ENCODE measurements at regions not wholly inside any gene's neighbourhood (a gene's known extent, or its start where the extent isn't known, plus 50 kb on each side); places are given as distances from the start of the nearest gene placed in this dataset.
"Not testable (repeated sequence)": the region's sequence is repeated elsewhere in the genome, so short reads cannot be mapped to it uniquely, and the experiment has no call there.

DNA sequence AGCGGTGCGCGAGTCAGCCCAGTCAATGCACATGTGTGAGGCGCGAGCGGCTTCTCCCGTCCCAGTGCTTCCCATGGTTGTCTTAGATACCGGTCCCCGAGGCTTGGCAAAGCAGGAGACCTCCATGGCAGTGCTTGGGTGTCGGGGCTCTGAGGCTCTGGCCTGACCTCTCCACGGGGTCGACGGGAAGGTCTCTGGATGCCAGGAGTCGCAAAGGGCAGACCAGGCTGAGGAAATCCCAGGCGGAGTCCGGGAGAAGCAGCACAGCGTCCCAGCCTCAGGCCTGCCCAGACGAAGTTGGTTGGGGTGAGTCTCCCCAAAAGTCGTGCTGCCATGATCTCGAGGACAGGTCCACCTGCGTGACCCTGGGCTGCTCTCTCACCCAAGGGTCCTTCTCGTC lies 3881.6 kb downstream of the SRGAP2C start:
- Histone ChIP-seq H3K14ac (ENCODE audit: insufficient read depth, low read length) (no peak overlapping the region), H2BK20ac (ENCODE audit: low read depth, low read length, poor library complexity, severe bottlenecking) (no peak overlapping the region), H3K23me2 (ENCODE audit: insufficient read length, low read depth, low read length, poor library complexity, severe bottlenecking) (no peaks in the 10 kb centered on the region), H4K5ac (ENCODE audit: insufficient read length, low read depth, low read length) (no peak overlapping the region), H3K18ac (ENCODE audit: insufficient read length, low read depth, low read length) (no peak overlapping the region), H3K56ac (ENCODE audit: insufficient read length, low read depth, low read length) (no peak overlapping the region), H3K27ac (ENCODE audit: insufficient read length, low read depth, low read length) (no peak overlapping the region), H2BK5ac (ENCODE audit: insufficient read length, low read length) (no peak overlapping the region), H3K9ac (ENCODE audit: extremely low read depth, insufficient read length, low read length) (no peak overlapping the region), H3K9me3 (ENCODE audit: control insufficient read depth, low read depth, low read length) (peaks cover 71% of the 10 kb centered on the region), H4K91ac (ENCODE audit: insufficient read length, low read depth, low read length) (no peak overlapping the region), H2BK15ac (ENCODE audit: low read depth, low read length) (no peak overlapping the region), H3K79me2 (ENCODE audit: insufficient read depth, low read length) (no peaks in the 10 kb centered on the region), H3K4ac (ENCODE audit: low read depth, low read length) (no peak overlapping the region), H2AFZ (ENCODE audit: low read length) (no peak overlapping the region), H4K8ac (replicated peaks; ENCODE audit: insufficient read length, low read depth, low read length) (no peak overlapping the region), H2BK120ac (ENCODE audit: low read depth, low read length, poor library complexity, severe bottlenecking) (no peak overlapping the region), H4K20me1 (ENCODE audit: control insufficient read depth, insufficient read depth, insufficient read length) (no peaks in the 10 kb centered on the region), H3K79me1 (ENCODE audit: insufficient read depth, low read depth, low read length, poor library complexity, severe bottlenecking) (no peaks in the 10 kb centered on the region), H3K27me3 (ENCODE audit: insufficient read depth, low read length) (no peaks in the 10 kb centered on the region), H3K23ac (ENCODE audit: insufficient read length, low read depth, low read length) (no peak overlapping the region), H2AK5ac (ENCODE audit: insufficient read length, low read length) (no peak overlapping the region), H2BK12ac (ENCODE audit: insufficient read length, low read depth, low read length) (no peak overlapping the region), H3K4me2 (ENCODE audit: insufficient read depth, insufficient read length, low read length) (no peak overlapping the region), H3K4me1 (ENCODE audit: insufficient read depth, low read length) (no peaks in the 10 kb centered on the region), H3T11ph (ENCODE audit: low read length) (no peak overlapping the region)
- no peak for DNase-seq
- Mint-ChIP-seq H3K36me3 (ENCODE audit: insufficient read depth in 1 of 3, low read depth in 3 of 3) (peaks cover 44 to 50% (median 45%) of the 10 kb centered on the region in 3 experiments), H3K9me3 (peaks cover 69 to 72% of the 10 kb centered on the region in 2 experiments), H3K27me3 (ENCODE audit: low read depth) (peaks cover 12% of the 10 kb centered on the region), H3K4me1 (no peaks in the 10 kb centered on the region), H3K4me3 (no peak overlapping the region), H3K27ac (no peak overlapping the region)
- TF ChIP-seq, protein P1, sequence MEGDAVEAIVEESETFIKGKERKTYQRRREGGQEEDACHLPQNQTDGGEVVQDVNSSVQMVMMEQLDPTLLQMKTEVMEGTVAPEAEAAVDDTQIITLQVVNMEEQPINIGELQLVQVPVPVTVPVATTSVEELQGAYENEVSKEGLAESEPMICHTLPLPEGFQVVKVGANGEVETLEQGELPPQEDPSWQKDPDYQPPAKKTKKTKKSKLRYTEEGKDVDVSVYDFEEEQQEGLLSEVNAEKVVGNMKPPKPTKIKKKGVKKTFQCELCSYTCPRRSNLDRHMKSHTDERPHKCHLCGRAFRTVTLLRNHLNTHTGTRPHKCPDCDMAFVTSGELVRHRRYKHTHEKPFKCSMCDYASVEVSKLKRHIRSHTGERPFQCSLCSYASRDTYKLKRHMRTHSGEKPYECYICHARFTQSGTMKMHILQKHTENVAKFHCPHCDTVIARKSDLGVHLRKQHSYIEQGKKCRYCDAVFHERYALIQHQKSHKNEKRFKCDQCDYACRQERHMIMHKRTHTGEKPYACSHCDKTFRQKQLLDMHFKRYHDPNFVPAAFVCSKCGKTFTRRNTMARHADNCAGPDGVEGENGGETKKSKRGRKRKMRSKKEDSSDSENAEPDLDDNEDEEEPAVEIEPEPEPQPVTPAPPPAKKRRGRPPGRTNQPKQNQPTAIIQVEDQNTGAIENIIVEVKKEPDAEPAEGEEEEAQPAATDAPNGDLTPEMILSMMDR (conservative IDR thresholded peaks at IDR 0.05): no peak
- no CpG with 5 or more reads among the region's 22 CpGs for WGBS (ENCODE audit: extremely low coverage, insufficient read length, low lambda C conversion rate)

DNA sequence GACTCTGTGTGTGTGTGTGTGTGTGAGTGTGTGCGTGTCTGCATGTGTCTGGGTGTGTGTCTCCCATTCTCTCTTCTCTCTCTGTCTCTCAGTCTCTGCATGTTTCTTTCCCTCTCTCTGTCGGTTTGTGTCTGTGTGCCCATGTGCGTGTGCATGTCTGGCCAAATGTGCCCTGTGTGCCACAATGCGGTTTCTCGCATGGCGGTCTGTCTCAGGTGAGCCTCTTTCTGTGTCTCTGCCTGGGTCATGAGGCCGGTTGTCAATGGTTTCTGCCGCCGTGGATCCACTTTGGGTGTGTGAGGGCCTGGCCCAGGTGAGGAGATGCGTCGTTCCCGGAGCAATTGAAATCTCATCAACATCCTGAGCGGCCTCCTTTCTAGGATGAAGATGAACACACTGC lies 3882.1 kb downstream of the SRGAP2C start:
- peaks cover 48 to 54% (median 50%) of the 10 kb centered on the region in 3 experiments for H3K36me3 Mint-ChIP-seq (ENCODE audit: insufficient read depth in 1 of 3, low read depth in 3 of 3)
- H3T11ph ChIP-seq (ENCODE audit: low read length); H4K91ac ChIP-seq (ENCODE audit: insufficient read length, low read depth, low read length); H2BK5ac ChIP-seq (ENCODE audit: insufficient read length, low read length); H2BK15ac ChIP-seq (ENCODE audit: low read depth, low read length); H3K27me3 ChIP-seq (ENCODE audit: insufficient read depth, low read length); H4K8ac ChIP-seq (replicated peaks; ENCODE audit: insufficient read length, low read depth, low read length); H3K56ac ChIP-seq (ENCODE audit: insufficient read length, low read depth, low read length); DNase-seq; H3K4ac ChIP-seq (ENCODE audit: low read depth, low read length); H2BK12ac ChIP-seq (ENCODE audit: insufficient read length, low read depth, low read length); H3K18ac ChIP-seq (ENCODE audit: insufficient read length, low read depth, low read length); H3K79me1 ChIP-seq (ENCODE audit: insufficient read depth, low read depth, low read length, poor library complexity, severe bottlenecking); H2AFZ ChIP-seq (ENCODE audit: low read length); H3K4me1 Mint-ChIP-seq; H2BK120ac ChIP-seq (ENCODE audit: low read depth, low read length, poor library complexity, severe bottlenecking); H3K79me2 ChIP-seq (ENCODE audit: insufficient read depth, low read length); H3K27ac Mint-ChIP-seq; H3K4me1 ChIP-seq (ENCODE audit: insufficient read depth, low read length); H4K20me1 ChIP-seq (ENCODE audit: control insufficient read depth, insufficient read depth, insufficient read length); H3K9ac ChIP-seq (ENCODE audit: extremely low read depth, insufficient read length, low read length); H2AK5ac ChIP-seq (ENCODE audit: insufficient read length, low read length); H3K27ac ChIP-seq (ENCODE audit: insufficient read length, low read depth, low read length); H3K23me2 ChIP-seq (ENCODE audit: insufficient read length, low read depth, low read length, poor library complexity, severe bottlenecking); H3K23ac ChIP-seq (ENCODE audit: insufficient read length, low read depth, low read length); H2BK20ac ChIP-seq (ENCODE audit: low read depth, low read length, poor library complexity, severe bottlenecking); H4K5ac ChIP-seq (ENCODE audit: insufficient read length, low read depth, low read length); H3K4me2 ChIP-seq (ENCODE audit: insufficient read depth, insufficient read length, low read length); H3K14ac ChIP-seq (ENCODE audit: insufficient read depth, low read length): not testable (repeated sequence)
- H3K27me3 Mint-ChIP-seq (ENCODE audit: low read depth): peaks cover 12% of the 10 kb centered on the region
- H3K9me3 Mint-ChIP-seq: peaks cover 74 to 76% of the 10 kb centered on the region in 2 experiments
- H3K4me3 Mint-ChIP-seq: peak overlapping the region in 1 of 2 experiments; percentile 15; a peak in 1 of 5 replicates
- no CpG with 5 or more reads among the region's 13 CpGs for WGBS (ENCODE audit: extremely low coverage, insufficient read length, low lambda C conversion rate)
- peaks cover 76% of the 10 kb centered on the region for H3K9me3 ChIP-seq (ENCODE audit: control insufficient read depth, low read depth, low read length)

Measured in H9 (cell line).